HG02623 (cell line): ENCODE measurements at regions not wholly inside any gene's neighbourhood (a gene's known extent, or its start where the extent isn't known, plus 50 kb on each side); places are given as distances from the start of the nearest gene placed in this dataset.
A peak's percentile ranks its signal among the peaks of the same experiment; 100 is the strongest.

ENCODE experiments used
- ATAC-seq: cut with Tn5 transposase; IDR thresholded peaks from one replicate; pipeline ENCODE4 v1.9.1; 2021; ENCODE audit warnings: moderate library complexity; ENCODE audit not compliant: unreplicated experiment

- ATAC-seq, result no peak
These were observed 141.0 kb upstream of the RMST start for GRCh38 chr12:97321621-97322020.

- ATAC-seq, result no peak
These were observed 140.2 kb upstream of the RMST start for GRCh38 chr12:97322388-97322787.

- ATAC-seq, result no peak
These were observed 139.4 kb upstream of the RMST start for GRCh38 chr12:97323154-97323553.

GRCh38 chr12:97324471-97324870 lies 138.1 kb upstream of the RMST start:
- no peak for ATAC-seq

- no peak for ATAC-seq
These were observed 127.5 kb upstream of the RMST start for GRCh38 chr12:97335115-97335514.

- no peak for ATAC-seq
These were observed 125.5 kb upstream of the RMST start for GRCh38 chr12:97336900-97337751.

GRCh38 chr12:97342130-97342529 lies 120.5 kb upstream of the RMST start:
- ATAC-seq, result no peak

GRCh38 chr12:97347956-97348355 lies 114.6 kb upstream of the RMST start:
- ATAC-seq, result no peak

- ATAC-seq, result no peak
These were observed 104.2 kb upstream of the RMST start for GRCh38 chr12:97358361-97358760.

- no peak for ATAC-seq
These were observed 103.4 kb upstream of the RMST start for GRCh38 chr12:97359021-97359690.

GRCh38 chr12:97363693-97364092 lies 98.9 kb upstream of the RMST start:
- ATAC-seq, result no peak

GRCh38 chr12:97368462-97369163 lies 94.0 kb upstream of the RMST start:
- no peak for ATAC-seq

- ATAC-seq, result peak; percentile 47
These were observed 87.3 kb upstream of the RMST start for GRCh38 chr12:97375310-97375709.

GRCh38 chr12:97380440-97380839 lies 82.2 kb upstream of the RMST start:
- no peak for ATAC-seq

- no peak for ATAC-seq
These were observed 77.5 kb upstream of the RMST start for GRCh38 chr12:97385121-97385520.

- no peak for ATAC-seq
These were observed 76.4 kb upstream of the RMST start for GRCh38 chr12:97386133-97386581.

- ATAC-seq, result no peak
These were observed 74.8 kb upstream of the RMST start for GRCh38 chr12:97387844-97388243.

- ATAC-seq, result no peak
These were observed 67.9 kb upstream of the RMST start for GRCh38 chr12:97394657-97395056.

GRCh38 chr12:97397008-97397407 lies 65.6 kb upstream of the RMST start:
- ATAC-seq, result no peak

GRCh38 chr12:97398704-97399103 lies 63.9 kb upstream of the RMST start:
- ATAC-seq, result no peak

GRCh38 chr12:97404093-97404492 lies 58.5 kb upstream of the RMST start:
- peak; percentile 36 for ATAC-seq

GRCh38 chr12:97404543-97404942 lies 58.1 kb upstream of the RMST start:
- peak; percentile 89 for ATAC-seq
